Right atrium auricular region (tissue), 2 donors: ENCODE measurements at regions not wholly inside any gene's neighbourhood (a gene's known extent, or its start where the extent isn't known, plus 50 kb on each side); places are given as distances from the start of the nearest gene placed in this dataset.

Experiments used
- DNase-seq: peaks from one replicate; pipeline ENCODE4 v3.0.0-alpha.2; 2019; ENCODE audit warnings: low spot score
- H3K27ac ChIP-seq, 2 donors: fragments of 200-600 bp; sonication (generic); 1 replicate in 1 of 2; 2 replicates in 1 of 2; pipeline ENCODE4 v1.5.1; 2016 to 2019
- H3K27me3 ChIP-seq, 2 donors: fragments of 200-600 bp; sonication (generic); one replicate each; pipeline versions ENCODE4 v1.5.1 to v1.6.0; 2017 to 2019
- H3K36me3 ChIP-seq: fragments of 200-600 bp; sonication (generic); one replicate; pipeline ENCODE4 v1.5.1; 2016
- H3K4me1 ChIP-seq, 2 donors: fragments of 200-600 bp; sonication (generic); one replicate each; pipeline versions ENCODE4 v1.5.1 to v1.6.0; 2017 to 2019
- H3K4me3 ChIP-seq, 2 donors: fragments of 200-600 bp; sonication (generic); 1 replicate in 1 of 2; 2 replicates in 1 of 2; pipeline ENCODE4 v1.5.1; 2017 to 2019; ENCODE audit warnings: mild to moderate bottlenecking in 1 of 2, moderate library complexity in 1 of 2
- H3K9me3 ChIP-seq, 2 donors: fragments of 200-600 bp; sonication (generic); one replicate each; pipeline ENCODE4 v1.5.1; 2019
- CTCF ChIP-seq, 2 donors: fragments of 200-600 bp; sonication (generic); IDR thresholded peaks; one replicate each; pipeline ENCODE4 v1.5.1; 2019; ENCODE audit warnings: antibody characterized with exemption in 2 of 2

GRCh38 chr4:137468836-137469235 is 63.5 kb downstream of the PCDH18 start:
- Histone ChIP-seq H3K27ac (no peak overlapping the region), H3K4me1 (no peaks in the 10 kb centered on the region), H3K27me3 (no peaks in the 10 kb centered on the region), H3K9me3 (peaks cover 0 to 5% of the 10 kb centered on the region in 2 donors), H3K36me3 (no peaks in the 10 kb centered on the region), H3K4me3 (no peak overlapping the region)
- no peak for DNase-seq
- TF ChIP-seq CTCF (IDR thresholded peaks at IDR 0.05): no peak

DNA sequence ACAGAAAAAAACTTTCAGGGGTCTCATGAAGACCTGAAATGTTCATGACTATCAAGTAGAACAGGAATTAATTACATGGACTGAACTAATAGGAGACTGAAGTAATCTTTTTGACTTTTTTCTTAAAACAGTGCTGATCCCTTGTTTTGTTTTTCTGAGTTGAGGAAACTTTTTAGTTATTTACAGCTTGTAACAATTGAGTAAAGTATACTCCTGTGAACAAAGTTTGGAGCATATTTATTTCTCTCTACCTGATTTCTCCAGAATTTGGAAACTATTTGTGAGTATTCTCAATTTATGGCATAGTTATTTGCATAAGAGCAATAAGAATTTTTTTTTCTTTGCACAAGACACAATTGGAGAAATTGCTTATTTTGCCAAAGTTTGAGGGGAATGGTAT is 64.8 kb downstream of the PCDH18 start:
- H3K27me3 ChIP-seq: no peaks in the 10 kb centered on the region
- no peaks in the 10 kb centered on the region for H3K36me3 ChIP-seq
- H3K27ac ChIP-seq: no peak overlapping the region
- DNase-seq: no peak
- no peak overlapping the region for H3K4me3 ChIP-seq
- no peak for TF ChIP-seq CTCF (IDR thresholded peaks at IDR 0.05)
- H3K9me3 ChIP-seq: peaks cover 0 to 5% of the 10 kb centered on the region in 2 donors
- no peaks in the 10 kb centered on the region for H3K4me1 ChIP-seq

- no peak for TF ChIP-seq CTCF (IDR thresholded peaks at IDR 0.05)
- no peaks in the 10 kb centered on the region for H3K4me1 ChIP-seq
- no peaks in the 10 kb centered on the region for H3K36me3 ChIP-seq
- no peak overlapping the region for H3K27ac ChIP-seq
- no peak for DNase-seq
- peaks cover 0 to 5% of the 10 kb centered on the region in 2 donors for H3K9me3 ChIP-seq
- H3K4me3 ChIP-seq: no peak overlapping the region
- H3K27me3 ChIP-seq: no peaks in the 10 kb centered on the region
These were observed 68.8 kb downstream of the PCDH18 start for GRCh38 chr4:137463377-137464003.

GRCh38 chr4:137455647-137456321 is 76.5 kb downstream of the PCDH18 start:
- no peaks in the 10 kb centered on the region for H3K27me3 ChIP-seq
- no peak overlapping the region for H3K4me3 ChIP-seq
- DNase-seq: no peak
- no peaks in the 10 kb centered on the region for H3K36me3 ChIP-seq
- no peaks in the 10 kb centered on the region for H3K4me1 ChIP-seq
- no peak for TF ChIP-seq CTCF (IDR thresholded peaks at IDR 0.05)
- no peak overlapping the region for H3K27ac ChIP-seq
- no peaks in the 10 kb centered on the region for H3K9me3 ChIP-seq

GRCh38 chr4:137454767-137455166 is 77.5 kb downstream of the PCDH18 start:
- Histone ChIP-seq H3K36me3 (no peaks in the 10 kb centered on the region), H3K9me3 (no peaks in the 10 kb centered on the region), H3K27ac (no peak overlapping the region), H3K27me3 (no peaks in the 10 kb centered on the region), H3K4me1 (no peaks in the 10 kb centered on the region), H3K4me3 (no peak overlapping the region)
- DNase-seq: no peak
- TF ChIP-seq CTCF (IDR thresholded peaks at IDR 0.05): no peak

DNA sequence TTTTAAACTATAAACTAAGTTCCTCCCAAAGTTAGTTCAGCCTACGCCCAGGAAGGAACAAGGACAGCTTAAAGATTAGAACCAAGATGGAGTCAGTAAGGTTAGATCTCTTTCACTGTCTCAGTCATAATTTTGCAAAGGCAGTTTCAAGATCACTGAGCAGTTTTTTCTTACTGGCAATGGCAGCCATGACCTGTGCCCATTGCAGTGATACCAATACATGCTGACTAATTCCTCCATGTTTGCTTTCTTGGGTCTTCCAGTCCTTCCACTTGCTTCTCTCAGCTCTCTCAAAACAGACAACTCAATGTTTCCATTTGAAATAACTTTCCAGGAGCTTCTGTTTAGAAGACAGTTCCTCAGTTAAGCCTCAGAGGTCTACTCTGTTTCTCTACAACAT is 79.5 kb downstream of the PCDH18 start:
- Histone ChIP-seq H3K27me3 (no peaks in the 10 kb centered on the region), H3K4me3 (no peak overlapping the region), H3K4me1 (no peaks in the 10 kb centered on the region), H3K36me3 (no peaks in the 10 kb centered on the region), H3K27ac (no peak overlapping the region), H3K9me3 (no peaks in the 10 kb centered on the region)
- TF ChIP-seq CTCF (IDR thresholded peaks at IDR 0.05): no peak
- no peak for DNase-seq
